ENCODE measurements at regions not wholly inside any gene's neighbourhood (a gene's known extent, or its start where the extent isn't known, plus 50 kb on each side); places are given as distances from the start of the nearest gene placed in this dataset.
A peak's percentile ranks its signal among the peaks of the same experiment; 100 is the strongest.

DNA sequence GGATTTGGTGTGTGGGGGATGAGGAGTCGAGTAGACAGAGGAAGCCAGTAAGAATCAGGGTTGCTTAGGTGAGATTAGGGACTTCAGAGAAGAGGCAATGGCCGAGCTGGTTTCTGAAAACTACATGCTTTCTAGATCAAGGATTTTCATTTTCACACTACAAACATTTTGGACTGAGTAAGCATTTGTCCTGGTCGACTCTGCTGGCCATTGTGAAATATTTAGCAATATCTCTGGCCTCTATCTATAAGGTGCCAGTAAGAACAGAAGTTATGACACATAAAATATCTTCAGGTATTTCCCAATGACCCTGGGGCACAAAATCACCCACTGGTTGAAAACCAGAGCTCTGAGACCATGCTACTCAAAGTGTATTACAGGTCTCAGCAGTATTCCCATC is 1275.1 kb upstream of the CDH8 start:
- Histone ChIP-seq H4K20me1 (ENCODE audit: insufficient read depth, low read depth, low read length) (no peaks in the 10 kb centered on the region), H3K27me3 (ENCODE audit: low read length) (no peaks in the 10 kb centered on the region), H3K9me3 (ENCODE audit: low read length) (no peaks in the 10 kb centered on the region), H3K79me2 (ENCODE audit: low read length) (no peaks in the 10 kb centered on the region), H3K9ac (ENCODE audit: low read length) (no peak overlapping the region), H3K4me3 (ENCODE audit: low read length) (no peak overlapping the region), H3K4me2 (ENCODE audit: low read depth, low read length, poor library complexity, severe bottlenecking) (no peak overlapping the region), H3K9me2 (replicated peaks; ENCODE audit: insufficient read depth, low read length) (no peaks in the 10 kb centered on the region), H3K27ac (ENCODE audit: low read length) (no peak overlapping the region), H2AFZ (ENCODE audit: low read length) (no peak overlapping the region), H3K36me3 (ENCODE audit: insufficient read depth, low read length) (no peaks in the 10 kb centered on the region), H3K4me1 (ENCODE audit: low read length) (no peaks in the 10 kb centered on the region)
- no peak for DNase-seq

DNA sequence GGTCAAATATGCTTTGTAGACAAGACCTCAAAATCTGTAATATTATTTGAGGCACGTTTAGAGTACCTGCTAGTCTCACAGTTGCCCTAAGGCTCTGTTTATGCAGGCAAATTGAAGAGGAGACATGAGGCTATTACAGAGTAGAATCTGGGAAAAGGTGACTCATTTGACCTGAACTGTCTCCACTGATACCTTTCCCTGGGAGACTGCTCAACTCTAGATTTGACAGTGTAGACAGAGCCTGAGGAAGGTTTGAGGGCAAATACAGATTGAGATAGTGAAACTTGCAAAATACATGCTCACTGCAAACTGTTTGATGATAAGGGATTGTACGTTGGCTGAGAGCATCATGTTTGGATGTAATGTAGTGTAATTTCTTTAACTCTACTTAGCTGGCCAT is 1266.6 kb upstream of the CDH8 start:
- Histone ChIP-seq H4K20me1 (ENCODE audit: insufficient read depth, low read depth, low read length) (no peaks in the 10 kb centered on the region), H3K4me1 (ENCODE audit: low read length) (no peaks in the 10 kb centered on the region), H3K9ac (ENCODE audit: low read length) (no peak overlapping the region)

DNA sequence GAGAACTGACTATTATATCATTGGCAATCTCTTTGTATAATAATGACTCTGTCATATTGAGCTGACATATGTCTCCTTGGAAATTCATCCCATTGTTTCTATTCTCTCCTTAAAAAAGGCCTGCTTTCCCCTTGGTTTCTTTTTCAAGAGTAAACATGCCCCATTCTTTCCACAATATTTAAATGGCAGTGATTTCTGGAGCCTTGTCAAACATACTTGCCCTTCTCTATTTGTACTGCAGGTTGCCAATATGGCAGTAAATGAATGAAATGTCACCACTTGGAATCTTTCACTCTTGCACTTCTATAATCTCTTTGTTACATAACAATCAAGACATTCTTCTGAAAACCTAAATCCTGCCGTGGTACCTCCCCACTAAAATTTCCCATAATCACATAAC is 1265.1 kb upstream of the CDH8 start:
- Histone ChIP-seq H3K4me3 (ENCODE audit: low read length) (no peak overlapping the region), H3K27ac (ENCODE audit: low read length) (no peak overlapping the region), H3K27me3 (ENCODE audit: low read length) (no peaks in the 10 kb centered on the region), H3K9ac (ENCODE audit: low read length) (no peak overlapping the region), H2AFZ (ENCODE audit: low read length) (no peak overlapping the region), H3K79me2 (ENCODE audit: low read length) (no peaks in the 10 kb centered on the region), H3K4me1 (ENCODE audit: low read length) (no peaks in the 10 kb centered on the region), H3K9me3 (ENCODE audit: low read length) (no peaks in the 10 kb centered on the region), H3K36me3 (ENCODE audit: insufficient read depth, low read length) (no peaks in the 10 kb centered on the region), H4K20me1 (ENCODE audit: insufficient read depth, low read depth, low read length) (no peaks in the 10 kb centered on the region), H3K9me2 (replicated peaks; ENCODE audit: insufficient read depth, low read length) (no peaks in the 10 kb centered on the region), H3K4me2 (ENCODE audit: low read depth, low read length, poor library complexity, severe bottlenecking) (no peak overlapping the region)
- no peak for DNase-seq

More for the DNA sequence above, 1266.6 kb upstream of the CDH8 start:
- Histone ChIP-seq H3K27me3 (ENCODE audit: low read length) (no peaks in the 10 kb centered on the region), H3K4me3 (ENCODE audit: low read length) (no peak overlapping the region), H3K79me2 (ENCODE audit: low read length) (no peaks in the 10 kb centered on the region), H3K9me3 (ENCODE audit: low read length) (no peaks in the 10 kb centered on the region), H3K27ac (ENCODE audit: low read length) (no peak overlapping the region), H3K36me3 (ENCODE audit: insufficient read depth, low read length) (no peaks in the 10 kb centered on the region), H3K9me2 (replicated peaks; ENCODE audit: insufficient read depth, low read length) (no peaks in the 10 kb centered on the region), H3K4me2 (ENCODE audit: low read depth, low read length, poor library complexity, severe bottlenecking) (no peak overlapping the region), H2AFZ (ENCODE audit: low read length) (no peak overlapping the region)
- DNase-seq, result no peak

DNA sequence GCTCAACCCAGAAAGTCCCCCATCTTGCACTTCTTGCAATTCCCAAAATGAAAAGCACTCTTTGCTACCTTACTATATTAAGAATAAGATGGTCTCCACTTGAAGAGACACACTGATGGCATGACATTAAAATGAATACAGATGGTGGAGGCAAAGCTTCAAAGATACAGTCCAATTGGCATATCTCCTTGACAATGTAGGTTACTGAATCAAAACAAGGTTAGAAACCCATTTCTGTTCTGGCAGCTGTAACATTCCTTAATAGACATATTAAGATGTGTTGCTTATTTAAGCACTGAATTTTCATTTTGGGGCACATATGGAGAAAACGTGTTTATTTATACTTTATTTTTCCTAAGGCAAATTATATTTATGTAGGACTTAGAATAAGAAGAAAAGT is 1262.8 kb upstream of the CDH8 start:
- no peaks in the 10 kb centered on the region for H3K79me2 ChIP-seq (ENCODE audit: low read length)

DNA sequence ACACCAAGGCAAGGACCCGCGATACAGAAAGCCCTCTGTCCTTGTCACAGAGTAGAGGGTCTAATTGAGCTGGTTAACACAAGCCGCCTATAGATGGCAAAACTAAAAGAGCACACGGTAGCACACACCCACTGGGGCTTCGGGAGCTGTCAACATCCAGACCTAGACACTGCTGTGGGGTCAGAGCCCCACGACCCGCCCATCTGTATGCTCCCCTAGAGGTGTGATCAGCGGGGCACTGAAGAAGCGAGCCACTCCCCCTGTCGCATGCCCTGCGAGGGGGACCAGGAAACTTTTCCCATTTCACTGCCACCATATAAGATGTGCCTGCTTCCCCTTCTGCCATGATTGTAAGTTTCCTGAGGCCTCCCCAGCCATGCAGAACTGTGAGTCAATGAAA is 1255.8 kb upstream of the CDH8 start:
- no peaks in the 10 kb centered on the region for H3K79me2 ChIP-seq (ENCODE audit: low read length)
- no peak overlapping the region for H3K27ac ChIP-seq (ENCODE audit: low read length)
- H3K27me3 ChIP-seq (ENCODE audit: low read length), result no peaks in the 10 kb centered on the region
- H3K9me3 ChIP-seq (ENCODE audit: low read length), result no peaks in the 10 kb centered on the region
- no peaks in the 10 kb centered on the region for H3K4me1 ChIP-seq (ENCODE audit: low read length)
- H3K9ac ChIP-seq (ENCODE audit: low read length), result no peak overlapping the region
- DNase-seq, result no peak
- no peaks in the 10 kb centered on the region for H4K20me1 ChIP-seq (ENCODE audit: insufficient read depth, low read depth, low read length)
- H3K4me2 ChIP-seq (ENCODE audit: low read depth, low read length, poor library complexity, severe bottlenecking), result no peak overlapping the region
- H2AFZ ChIP-seq (ENCODE audit: low read length), result no peak overlapping the region
- H3K4me3 ChIP-seq (ENCODE audit: low read length), result no peak overlapping the region
- H3K9me2 ChIP-seq (replicated peaks; ENCODE audit: insufficient read depth, low read length), result no peaks in the 10 kb centered on the region
- H3K36me3 ChIP-seq (ENCODE audit: insufficient read depth, low read length), result no peaks in the 10 kb centered on the region

More for the DNA sequence above, 1262.8 kb upstream of the CDH8 start:
- Histone ChIP-seq H3K36me3 (ENCODE audit: insufficient read depth, low read length) (no peaks in the 10 kb centered on the region), H3K27ac (ENCODE audit: low read length) (no peak overlapping the region), H3K9me3 (ENCODE audit: low read length) (no peaks in the 10 kb centered on the region), H3K4me1 (ENCODE audit: low read length) (no peaks in the 10 kb centered on the region), H4K20me1 (ENCODE audit: insufficient read depth, low read depth, low read length) (no peaks in the 10 kb centered on the region), H3K9ac (ENCODE audit: low read length) (no peak overlapping the region), H3K27me3 (ENCODE audit: low read length) (no peaks in the 10 kb centered on the region), H3K4me2 (ENCODE audit: low read depth, low read length, poor library complexity, severe bottlenecking) (no peak overlapping the region), H2AFZ (ENCODE audit: low read length) (no peak overlapping the region), H3K9me2 (replicated peaks; ENCODE audit: insufficient read depth, low read length) (no peaks in the 10 kb centered on the region), H3K4me3 (ENCODE audit: low read length) (no peak overlapping the region)
- DNase-seq, result no peak

DNA sequence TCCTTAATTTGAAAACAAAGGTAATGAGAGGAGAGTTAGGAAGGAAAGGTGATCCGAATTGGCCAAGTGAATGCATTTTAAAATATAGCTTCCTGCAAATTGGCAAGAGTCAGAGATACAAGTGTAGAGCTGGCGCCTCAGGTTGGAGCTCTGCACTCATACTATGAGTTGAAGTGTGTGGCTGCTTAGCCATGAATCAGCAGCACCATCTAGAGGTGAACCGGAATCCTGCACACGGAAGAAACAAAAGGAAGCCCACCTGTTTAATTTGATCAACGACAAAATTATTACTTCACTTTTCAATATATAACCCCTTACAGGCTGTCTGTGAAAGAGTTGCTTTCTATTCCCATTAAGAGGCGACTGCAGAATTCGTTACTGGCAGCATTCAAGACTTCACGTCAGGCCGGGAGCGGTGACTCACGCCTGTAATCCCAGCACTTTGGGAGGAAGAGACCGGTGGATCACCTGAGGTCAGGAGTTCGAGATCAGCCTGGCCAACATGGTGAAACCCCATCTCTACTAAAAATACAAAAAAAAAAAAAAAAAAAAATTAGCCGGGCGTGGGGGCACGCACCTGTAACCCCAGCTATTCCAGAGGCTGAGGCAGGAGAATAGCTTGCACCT is 1253.7 kb upstream of the CDH8 start:
- DNase-seq, result peak; percentile 87

DNA sequence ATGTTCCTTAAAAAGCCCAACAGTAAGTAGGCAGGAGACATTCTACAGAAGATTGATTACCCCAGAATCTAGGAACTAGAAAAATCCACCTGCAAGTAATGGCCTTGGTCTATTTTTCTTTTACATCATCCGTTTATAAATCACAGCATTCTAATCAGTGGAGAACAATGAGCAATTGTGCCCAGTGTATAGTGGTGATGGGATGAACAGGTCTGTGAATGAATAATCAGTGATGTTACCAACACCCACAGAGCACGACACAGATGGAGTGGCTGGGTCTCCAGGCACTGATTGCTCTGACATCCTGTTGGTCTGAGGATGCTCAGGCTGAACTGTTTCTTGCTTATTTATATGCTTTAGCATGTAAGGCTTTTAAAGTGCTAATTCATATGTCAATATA is 1251.2 kb upstream of the CDH8 start:
- no peak overlapping the region for H3K4me3 ChIP-seq (ENCODE audit: low read length)
- H3K4me2 ChIP-seq (ENCODE audit: low read depth, low read length, poor library complexity, severe bottlenecking), result no peak overlapping the region
- H3K9me3 ChIP-seq (ENCODE audit: low read length), result no peaks in the 10 kb centered on the region
- H3K4me1 ChIP-seq (ENCODE audit: low read length), result no peaks in the 10 kb centered on the region
- no peak overlapping the region for H3K9ac ChIP-seq (ENCODE audit: low read length)
- no peaks in the 10 kb centered on the region for H3K36me3 ChIP-seq (ENCODE audit: insufficient read depth, low read length)
- no peaks in the 10 kb centered on the region for H4K20me1 ChIP-seq (ENCODE audit: insufficient read depth, low read depth, low read length)
- no peaks in the 10 kb centered on the region for H3K79me2 ChIP-seq (ENCODE audit: low read length)
- no peak overlapping the region for H3K27ac ChIP-seq (ENCODE audit: low read length)
- DNase-seq, result no peak
- no peaks in the 10 kb centered on the region for H3K27me3 ChIP-seq (ENCODE audit: low read length)
- H3K9me2 ChIP-seq (replicated peaks; ENCODE audit: insufficient read depth, low read length), result no peaks in the 10 kb centered on the region
- no peak overlapping the region for H2AFZ ChIP-seq (ENCODE audit: low read length)

More for the DNA sequence above, 1253.7 kb upstream of the CDH8 start:
- Histone ChIP-seq H3K4me3 (ENCODE audit: low read length) (no peak overlapping the region), H3K79me2 (ENCODE audit: low read length) (no peaks in the 10 kb centered on the region), H3K9me3 (ENCODE audit: low read length) (no peaks in the 10 kb centered on the region), H3K4me1 (ENCODE audit: low read length) (no peaks in the 10 kb centered on the region), H3K4me2 (ENCODE audit: low read depth, low read length, poor library complexity, severe bottlenecking) (no peak overlapping the region), H3K9me2 (replicated peaks; ENCODE audit: insufficient read depth, low read length) (no peaks in the 10 kb centered on the region), H3K36me3 (ENCODE audit: insufficient read depth, low read length) (no peaks in the 10 kb centered on the region), H3K9ac (ENCODE audit: low read length) (no peak overlapping the region), H2AFZ (ENCODE audit: low read length) (no peak overlapping the region), H4K20me1 (ENCODE audit: insufficient read depth, low read depth, low read length) (no peaks in the 10 kb centered on the region), H3K27me3 (ENCODE audit: low read length) (no peaks in the 10 kb centered on the region), H3K27ac (ENCODE audit: low read length) (no peak overlapping the region)

DNA sequence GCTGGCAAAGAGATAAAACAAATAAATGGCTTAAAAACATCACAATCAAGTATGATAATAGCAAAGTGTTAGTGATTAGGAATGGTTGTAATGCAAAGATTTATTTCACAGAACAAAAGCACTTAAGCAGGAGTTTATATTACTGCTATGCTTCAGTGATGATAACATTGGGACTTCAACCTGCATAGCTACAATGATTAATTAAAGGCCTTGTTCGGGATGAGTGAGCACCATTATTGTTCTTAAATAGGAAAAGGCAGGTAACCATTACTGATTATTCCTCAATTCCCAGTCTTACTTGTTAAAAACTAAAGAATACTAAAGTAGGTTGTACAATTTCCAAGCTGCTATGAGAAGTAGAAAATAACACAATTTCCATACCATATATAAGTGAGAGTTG is 1247.5 kb upstream of the CDH8 start:
- Histone ChIP-seq H3K36me3 (ENCODE audit: insufficient read depth, low read length) (no peaks in the 10 kb centered on the region), H3K79me2 (ENCODE audit: low read length) (no peaks in the 10 kb centered on the region), H3K9me3 (ENCODE audit: low read length) (no peaks in the 10 kb centered on the region)

DNA sequence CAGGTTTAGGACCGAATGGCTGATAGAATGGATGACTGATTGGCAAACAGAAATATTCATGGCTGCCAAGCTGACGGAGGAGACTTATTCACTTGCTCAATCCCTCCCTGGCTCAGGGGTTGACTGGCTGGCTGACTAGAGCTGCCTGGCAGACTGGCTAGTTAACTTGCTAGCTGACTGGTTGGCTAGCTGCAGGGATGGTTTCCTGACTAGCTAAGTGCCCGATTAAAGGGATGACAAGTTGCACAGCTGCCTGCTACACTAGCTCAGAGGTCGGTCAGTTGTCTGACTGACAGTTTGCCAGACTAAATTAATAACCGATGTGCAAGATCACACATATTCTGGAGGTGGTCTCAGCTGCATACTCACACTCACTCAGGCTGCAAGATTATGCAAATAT is 1208.4 kb upstream of the CDH8 start:
- no peak for DNase-seq
- Histone ChIP-seq H3K9me3 (ENCODE audit: low read length) (no peaks in the 10 kb centered on the region), H3K36me3 (ENCODE audit: insufficient read depth, low read length) (no peaks in the 10 kb centered on the region), H3K79me2 (ENCODE audit: low read length) (no peaks in the 10 kb centered on the region), H3K27me3 (ENCODE audit: low read length) (no peaks in the 10 kb centered on the region), H2AFZ (ENCODE audit: low read length) (no peak overlapping the region), H3K4me2 (ENCODE audit: low read depth, low read length, poor library complexity, severe bottlenecking) (no peak overlapping the region), H3K9ac (ENCODE audit: low read length) (no peak overlapping the region), H3K27ac (ENCODE audit: low read length) (no peak overlapping the region), H3K4me1 (ENCODE audit: low read length) (peaks cover 6% of the 10 kb centered on the region), H3K4me3 (ENCODE audit: low read length) (no peak overlapping the region), H3K9me2 (replicated peaks; ENCODE audit: insufficient read depth, low read length) (no peaks in the 10 kb centered on the region; the same call in 1 of the 2 replicates), H4K20me1 (ENCODE audit: insufficient read depth, low read depth, low read length) (no peaks in the 10 kb centered on the region)

More for the DNA sequence above, 1247.5 kb upstream of the CDH8 start:
- Histone ChIP-seq H3K27ac (ENCODE audit: low read length) (no peak overlapping the region), H3K9ac (ENCODE audit: low read length) (no peak overlapping the region), H3K4me3 (ENCODE audit: low read length) (no peak overlapping the region), H3K4me1 (ENCODE audit: low read length) (no peaks in the 10 kb centered on the region), H2AFZ (ENCODE audit: low read length) (no peak overlapping the region), H3K27me3 (ENCODE audit: low read length) (no peaks in the 10 kb centered on the region), H3K9me2 (replicated peaks; ENCODE audit: insufficient read depth, low read length) (no peaks in the 10 kb centered on the region), H4K20me1 (ENCODE audit: insufficient read depth, low read depth, low read length) (no peaks in the 10 kb centered on the region), H3K4me2 (ENCODE audit: low read depth, low read length, poor library complexity, severe bottlenecking) (no peak overlapping the region)
- no peak for DNase-seq

All from Karpas-422 (cell line).